PC-9 (cell line): ENCODE measurements at regions not wholly inside any gene's neighbourhood (a gene's known extent, or its start where the extent isn't known, plus 50 kb on each side); places are given as distances from the start of the nearest gene placed in this dataset.
"Not testable (repeated sequence)": the region's sequence is repeated elsewhere in the genome, so short reads cannot be mapped to it uniquely, and the experiment has no call there.

ENCODE experiments used
- BruUV-seq: library from RNA; stranded (reverse); fragments of 400-500 nt; replicated peaks from 2 replicates; lab custom pipeline; 2021; lab: Mats Ljungman, UMichigan
- CTCF ChIA-PET: fragments of 300-600 bp; sonication (Branson Sonifier 250); formaldehyde crosslinking; loops from one replicate; lab custom pipeline; 2022; ENCODE audit warnings: antibody characterized with exemption; lab: Charles Lee
- POLR2A ChIA-PET: fragments of 300-600 bp; sonication (Branson Sonifier 250); formaldehyde crosslinking; loops from one replicate; lab custom pipeline; 2022; ENCODE audit warnings: antibody characterized with exemption; ENCODE audit not compliant: unreplicated experiment; lab: Charles Lee
- DNase-seq, 2 experiments: peaks; one replicate each; pipeline versions ENCODE4 v3.0.0 to v3.0.0-alpha.2; 2015 to 2022; ENCODE audit warnings: mixed read lengths in 1 of 2
- H2AFZ ChIP-seq: fragments of 200-600 bp; sonication (generic); 2 replicates; pipeline ENCODE4 v1.8.1; 2017; ENCODE audit warnings: antibody characterized with exemption
- H3F3A ChIP-seq: fragments of 200-600 bp; sonication (generic); 2 replicates; pipeline ENCODE4 v1.8.1; 2017; ENCODE audit warnings: antibody characterized with exemption, mild to moderate bottlenecking, low read depth; ENCODE audit not compliant: insufficient read depth
- H3K27ac ChIP-seq: fragments of 200-600 bp; sonication (generic); 2 replicates; pipeline ENCODE4 v1.6.1; 2016; ENCODE audit warnings: mixed run types
- H3K27me3 ChIP-seq: fragments of 200-600 bp; sonication (generic); 2 replicates; pipeline ENCODE4 v1.6.1; 2016; ENCODE audit warnings: low read depth, mixed run types; ENCODE audit not compliant: insufficient read depth
- H3K36me3 ChIP-seq: fragments of 200-600 bp; sonication (generic); 2 replicates; pipeline ENCODE4 v1.6.1; 2016; ENCODE audit warnings: low read depth, mixed run types
- H3K4me1 ChIP-seq: fragments of 200-600 bp; sonication (generic); replicated peaks from 2 replicates; pipeline ENCODE4 v1.6.1; 2016; ENCODE audit warnings: mixed run types; ENCODE audit not compliant: insufficient read depth
- H3K4me2 ChIP-seq: fragments of 200-600 bp; sonication (generic); 2 replicates; pipeline ENCODE4 v1.6.1; 2017; ENCODE audit warnings: mixed run types
- H3K4me3 ChIP-seq: fragments of 200-600 bp; sonication (generic); 2 replicates; pipeline ENCODE4 v1.6.1; 2016; ENCODE audit warnings: mixed run types
- H3K79me2 ChIP-seq: fragments of 200-600 bp; sonication (generic); 2 replicates; pipeline ENCODE4 v1.6.1; 2017; ENCODE audit warnings: low read depth, mixed run types
- H3K9me2 ChIP-seq: fragments of 200-600 bp; sonication (generic); 2 replicates; pipeline ENCODE4 v1.8.1; 2017; ENCODE audit warnings: mild to moderate bottlenecking; ENCODE audit not compliant: insufficient read depth
- H3K9me3 ChIP-seq: fragments of 200-600 bp; sonication (generic); 2 replicates; pipeline ENCODE4 v1.8.1; 2016; ENCODE audit warnings: low read depth; ENCODE audit not compliant: insufficient read depth
- H4K20me1 ChIP-seq: fragments of 200-600 bp; sonication (generic); 2 replicates; pipeline ENCODE4 v1.8.1; 2017; ENCODE audit not compliant: insufficient read depth
- EZH2 ChIP-seq: fragments of 200-600 bp; sonication (generic); IDR thresholded peaks from 2 replicates; pipeline ENCODE4 v1.8.0; 2017; ENCODE audit warnings: antibody characterized with exemption, low read depth
- intact Hi-C: fragments of 100-400 bp; cut with micrococcal nuclease; formaldehyde crosslinking; loops from one replicate; pipeline ENCODE4 v1.10.0; 2022; ENCODE audit not compliant: unreplicated experiment
- TF ChIP-seq, protein P1 (sequence below): fragments of 200-600 bp; sonication (generic); conservative IDR thresholded peaks from 2 replicates; pipeline ENCODE4 v1.6.1; 2017; ENCODE audit warnings: mixed run types, antibody characterized with exemption, mild to moderate bottlenecking, moderate library complexity

DNA sequence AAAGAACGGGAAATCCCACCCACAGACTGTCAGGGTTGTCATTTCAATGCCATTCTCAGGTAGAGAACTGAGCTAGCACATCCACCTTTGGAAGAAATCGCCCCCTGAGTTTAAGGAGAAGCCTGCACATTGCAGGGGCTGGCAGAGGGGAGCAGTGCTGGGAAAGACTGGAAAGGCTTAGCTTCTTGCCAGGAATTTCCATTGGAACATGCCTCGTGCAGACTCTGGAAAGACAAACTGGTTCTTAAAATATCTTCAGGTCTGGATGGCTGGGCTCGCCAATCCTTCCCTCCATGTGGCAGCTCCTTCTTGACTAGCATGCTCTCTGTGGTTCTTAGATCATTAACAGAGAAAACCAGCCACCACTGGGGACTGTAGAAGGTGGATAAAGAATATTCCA lies 414.1 kb downstream of the TSHZ3 start:
- Histone ChIP-seq H3K4me1 (no peaks in the 10 kb centered on the region), H2AFZ (no peak overlapping the region), H4K20me1 (no peaks in the 10 kb centered on the region), H3K36me3 (no peaks in the 10 kb centered on the region), H3K79me2 (no peaks in the 10 kb centered on the region), H3K27me3 (no peaks in the 10 kb centered on the region), H3F3A (no peaks in the 10 kb centered on the region), H3K27ac (no peak overlapping the region), H3K4me3 (no peak overlapping the region), H3K9me3 (no peaks in the 10 kb centered on the region), H3K9me2 (no peaks in the 10 kb centered on the region), H3K4me2 (no peak overlapping the region)
- TF ChIP-seq, protein P1, sequence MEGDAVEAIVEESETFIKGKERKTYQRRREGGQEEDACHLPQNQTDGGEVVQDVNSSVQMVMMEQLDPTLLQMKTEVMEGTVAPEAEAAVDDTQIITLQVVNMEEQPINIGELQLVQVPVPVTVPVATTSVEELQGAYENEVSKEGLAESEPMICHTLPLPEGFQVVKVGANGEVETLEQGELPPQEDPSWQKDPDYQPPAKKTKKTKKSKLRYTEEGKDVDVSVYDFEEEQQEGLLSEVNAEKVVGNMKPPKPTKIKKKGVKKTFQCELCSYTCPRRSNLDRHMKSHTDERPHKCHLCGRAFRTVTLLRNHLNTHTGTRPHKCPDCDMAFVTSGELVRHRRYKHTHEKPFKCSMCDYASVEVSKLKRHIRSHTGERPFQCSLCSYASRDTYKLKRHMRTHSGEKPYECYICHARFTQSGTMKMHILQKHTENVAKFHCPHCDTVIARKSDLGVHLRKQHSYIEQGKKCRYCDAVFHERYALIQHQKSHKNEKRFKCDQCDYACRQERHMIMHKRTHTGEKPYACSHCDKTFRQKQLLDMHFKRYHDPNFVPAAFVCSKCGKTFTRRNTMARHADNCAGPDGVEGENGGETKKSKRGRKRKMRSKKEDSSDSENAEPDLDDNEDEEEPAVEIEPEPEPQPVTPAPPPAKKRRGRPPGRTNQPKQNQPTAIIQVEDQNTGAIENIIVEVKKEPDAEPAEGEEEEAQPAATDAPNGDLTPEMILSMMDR: no peak
- no peak for TF ChIP-seq EZH2
- no TSS peak for BruUV-seq
- no peak for DNase-seq
- CTCF ChIA-PET: no interaction called here
- intact Hi-C loops: no loop called here
- POLR2A ChIA-PET: no interaction called here

DNA sequence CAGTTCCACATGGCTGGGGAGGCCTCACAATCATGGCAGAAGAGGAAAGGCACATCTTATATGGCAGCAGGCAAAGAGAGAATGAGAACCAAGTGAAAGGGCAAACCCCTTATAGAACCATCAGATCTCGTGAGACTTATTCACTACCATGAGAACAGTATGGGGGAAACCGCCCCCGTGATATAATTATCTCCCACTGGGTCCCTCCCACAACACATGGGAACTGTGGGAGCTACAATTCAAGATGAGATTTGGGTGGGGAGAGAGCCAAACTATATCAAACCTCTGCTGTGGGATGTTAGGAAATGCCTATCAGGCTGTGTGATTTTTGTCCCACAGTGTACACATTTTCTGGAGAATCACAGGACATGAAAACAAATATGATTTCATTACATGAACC lies 415.8 kb downstream of the TSHZ3 start:
- H3K27ac ChIP-seq, H4K20me1 ChIP-seq, BruUV-seq, H3K4me1 ChIP-seq, H3K9me2 ChIP-seq, H2AFZ ChIP-seq, POLR2A ChIA-PET, DNase-seq, H3K79me2 ChIP-seq, CTCF ChIA-PET, H3K36me3 ChIP-seq, intact Hi-C loops, H3K4me3 ChIP-seq, H3F3A ChIP-seq, H3K27me3 ChIP-seq, H3K4me2 ChIP-seq, H3K9me3 ChIP-seq: not testable (repeated sequence)

DNA sequence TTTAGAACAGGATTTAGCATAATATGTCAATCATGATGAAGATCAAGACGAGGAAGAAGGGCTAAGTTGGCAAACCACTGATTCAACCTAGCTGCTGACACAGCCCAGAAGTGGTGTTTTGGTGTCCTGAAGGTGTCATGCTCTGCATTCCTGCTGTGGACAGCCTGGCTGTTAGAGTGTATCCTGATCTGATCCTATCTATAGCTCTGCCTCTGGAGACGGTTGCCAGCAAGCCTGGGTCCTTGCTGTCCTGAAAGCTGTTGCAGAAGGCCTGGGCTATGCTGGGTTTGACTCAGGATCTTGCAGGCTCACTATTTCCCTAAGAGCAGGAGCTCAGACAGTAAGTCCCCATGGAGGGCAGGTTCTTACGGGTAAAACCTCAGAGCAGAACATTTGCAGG lies 416.4 kb downstream of the TSHZ3 start:
- H3K27ac ChIP-seq: no peak overlapping the region
- H3K27me3 ChIP-seq: no peaks in the 10 kb centered on the region
- POLR2A ChIA-PET: no interaction called here
- no peaks in the 10 kb centered on the region for H3K4me1 ChIP-seq
- H3K4me2 ChIP-seq: no peak overlapping the region
- no TSS peak for BruUV-seq
- no peaks in the 10 kb centered on the region for H4K20me1 ChIP-seq
- no peak overlapping the region for H3K4me3 ChIP-seq
- intact Hi-C loops: no loop called here
- CTCF ChIA-PET: no interaction called here
- no peaks in the 10 kb centered on the region for H3F3A ChIP-seq
- H3K79me2 ChIP-seq: no peaks in the 10 kb centered on the region
- H3K9me3 ChIP-seq: no peaks in the 10 kb centered on the region
- H3K9me2 ChIP-seq: no peaks in the 10 kb centered on the region
- TF ChIP-seq, protein P1: no peak
- TF ChIP-seq EZH2: no peak
- no peak for DNase-seq
- no peak overlapping the region for H2AFZ ChIP-seq
- H3K36me3 ChIP-seq: no peaks in the 10 kb centered on the region

DNA sequence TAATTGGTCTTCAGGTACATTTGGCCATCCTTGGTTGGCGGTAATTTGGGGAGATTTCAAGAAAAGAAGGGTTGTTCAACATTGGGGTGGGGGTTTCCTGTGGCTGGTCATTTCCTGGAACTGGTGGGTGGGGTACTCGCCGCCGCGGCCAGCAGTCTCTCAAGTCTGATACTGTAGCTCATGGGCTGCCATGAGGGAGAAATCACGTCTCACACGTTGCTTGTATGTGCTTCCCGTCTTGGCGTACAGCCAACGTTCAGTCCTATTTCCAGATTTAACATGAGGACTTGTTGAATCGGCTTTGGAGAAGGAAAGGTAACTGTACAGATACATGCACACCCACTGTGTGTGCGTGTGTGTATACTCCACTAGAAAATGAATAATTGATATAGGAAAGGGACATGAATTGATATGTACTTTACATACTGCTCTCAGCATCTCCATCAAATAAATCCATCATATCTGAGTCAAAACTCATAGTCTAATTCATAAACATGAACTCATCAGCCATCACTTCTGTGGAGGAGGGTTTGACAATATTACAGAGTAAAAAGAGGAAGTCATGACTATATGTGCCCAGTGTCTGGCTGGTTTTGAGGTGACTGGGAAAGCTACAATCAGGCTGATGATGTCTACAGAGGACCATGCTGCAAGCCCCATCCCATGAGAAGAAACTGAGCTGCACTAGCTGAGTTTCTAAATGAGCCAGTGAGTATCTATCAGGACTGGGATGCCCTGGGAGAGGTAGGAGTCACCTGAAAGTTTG lies 418.1 kb downstream of the TSHZ3 start:
- intact Hi-C loops: no loop called here
- Histone ChIP-seq H3K79me2 (no peaks in the 10 kb centered on the region), H3K9me3 (no peaks in the 10 kb centered on the region), H3K36me3 (no peaks in the 10 kb centered on the region), H3F3A (no peaks in the 10 kb centered on the region), H2AFZ (no peak overlapping the region), H3K27me3 (no peaks in the 10 kb centered on the region), H4K20me1 (no peaks in the 10 kb centered on the region), H3K27ac (no peak overlapping the region), H3K4me2 (no peak overlapping the region), H3K4me1 (no peaks in the 10 kb centered on the region), H3K9me2 (no peaks in the 10 kb centered on the region), H3K4me3 (no peak overlapping the region)
- BruUV-seq: no TSS peak
- ChIA-PET POLR2A (no interaction called here), CTCF (no interaction called here)
- TF ChIP-seq EZH2: no peak
- TF ChIP-seq, protein P1: no peak
- no peak for DNase-seq
